Left renal pelvis (tissue), 4 donors: ENCODE measurements at regions not wholly inside any gene's neighbourhood (a gene's known extent, or its start where the extent isn't known, plus 50 kb on each side); places are given as distances from the start of the nearest gene placed in this dataset.
A peak's percentile ranks its signal among the peaks of the same experiment; 100 is the strongest.

Experiments
- DNase-seq, 4 donors: peaks; one replicate each; pipeline ENCODE4 v3.0.0-alpha.2; 2013; ENCODE audit warnings: low read depth in 4 of 4, low spot score in 3 of 4

DNA sequence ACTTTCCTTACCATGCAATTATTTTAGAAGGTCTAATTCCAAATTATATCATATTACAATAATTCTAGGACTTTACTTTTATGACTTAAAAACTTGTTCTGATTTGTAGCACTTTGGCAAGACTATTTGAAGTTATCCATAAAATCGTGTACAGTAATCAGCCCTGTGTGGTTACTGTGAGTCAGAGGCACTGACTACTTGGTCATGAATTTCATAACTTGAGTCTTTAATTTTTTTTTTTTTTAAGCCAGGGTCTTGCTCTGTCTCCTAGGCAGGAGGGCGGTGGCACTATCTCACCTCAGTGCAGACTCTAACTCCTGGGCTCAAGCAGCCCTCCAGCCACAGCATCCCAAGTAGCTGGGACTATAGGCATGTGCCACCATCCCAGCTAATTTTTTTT, 1319.2 kb upstream of the SLC10A2 start:
- DNase-seq: no peak

DNA sequence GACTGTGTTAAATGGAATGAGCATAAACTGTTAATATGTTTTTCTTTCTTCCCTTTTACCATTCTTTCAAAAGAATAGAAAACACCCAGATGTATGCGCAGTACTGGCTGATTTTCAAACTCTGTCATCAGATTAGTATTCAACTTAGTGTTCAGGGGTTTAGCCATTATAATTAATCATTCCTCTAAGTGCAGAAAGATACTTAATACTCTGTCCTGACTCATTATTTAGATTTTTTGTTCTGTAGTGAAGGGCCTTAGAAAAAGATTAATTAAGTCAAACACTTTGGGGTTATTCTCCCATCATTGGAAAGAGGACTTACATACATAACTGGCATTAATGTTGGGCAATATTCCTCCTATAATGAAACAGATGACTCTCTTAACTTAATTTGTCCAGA, 1316.7 kb upstream of the SLC10A2 start:
- no peak for DNase-seq

DNA sequence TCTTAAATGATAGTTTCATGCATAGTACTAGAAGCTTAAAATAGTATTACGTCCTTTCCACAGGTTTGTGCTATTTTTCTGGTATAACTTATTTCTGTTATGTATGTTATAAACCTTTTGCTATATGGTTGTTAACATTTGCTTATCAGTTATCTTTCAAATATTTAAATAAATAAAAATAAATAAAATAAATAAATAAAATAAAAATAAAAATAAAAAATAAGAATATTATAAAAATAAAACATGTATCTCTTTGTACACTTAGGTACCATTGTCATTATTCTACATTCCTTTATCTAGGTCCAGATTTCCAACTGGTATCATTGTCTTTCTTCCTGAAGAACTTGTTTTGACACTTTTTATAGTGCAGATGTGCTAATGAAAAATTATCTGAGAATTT, 1310.4 kb upstream of the SLC10A2 start:
- no peak for DNase-seq

DNA sequence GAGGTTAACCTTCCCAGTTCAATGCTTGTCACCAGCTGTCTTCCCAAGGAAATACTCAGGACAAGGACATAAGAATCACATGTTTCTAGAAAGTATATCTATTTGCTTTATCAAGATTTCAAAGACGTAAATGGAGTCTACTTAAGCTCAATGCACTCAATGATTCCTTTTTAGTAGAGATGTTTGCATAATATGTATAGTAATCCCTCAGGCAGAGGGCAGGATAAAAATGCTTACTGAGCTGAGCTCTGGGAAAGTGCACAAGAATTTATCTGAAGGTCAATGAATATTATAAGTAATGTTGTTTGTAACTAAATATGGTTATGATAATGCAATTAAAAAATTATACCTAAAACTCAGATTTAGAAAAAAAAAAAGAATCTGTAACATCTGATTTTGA, 1309.4 kb upstream of the SLC10A2 start:
- DNase-seq: no peak

DNA sequence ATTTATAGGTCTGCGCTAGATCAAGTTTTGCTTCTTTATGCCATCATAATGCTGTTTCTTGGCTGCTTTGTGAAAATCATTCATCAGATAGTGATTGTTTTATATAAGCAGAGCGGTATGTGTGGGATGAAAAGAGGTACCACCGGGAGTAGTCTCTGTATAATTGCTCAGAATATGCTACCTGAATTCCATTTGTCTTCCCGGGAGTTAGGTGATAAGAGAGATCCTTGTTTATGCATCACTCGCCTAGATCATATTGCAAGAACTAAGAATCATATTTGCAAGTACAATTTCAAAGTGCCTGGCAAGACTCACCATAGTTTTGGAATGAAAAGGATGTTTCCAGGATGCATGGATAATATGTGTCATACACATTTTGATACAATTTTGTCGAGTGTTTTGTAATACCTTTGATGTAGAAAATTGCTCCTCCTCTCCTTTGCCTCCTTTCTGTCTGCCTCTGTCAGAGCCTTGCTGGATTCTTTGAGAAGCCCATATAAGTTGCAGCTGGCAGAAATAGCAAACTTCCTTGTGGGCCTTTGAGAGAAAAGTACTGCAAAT, 1306.0 kb upstream of the SLC10A2 start:
- no peak for DNase-seq

DNA sequence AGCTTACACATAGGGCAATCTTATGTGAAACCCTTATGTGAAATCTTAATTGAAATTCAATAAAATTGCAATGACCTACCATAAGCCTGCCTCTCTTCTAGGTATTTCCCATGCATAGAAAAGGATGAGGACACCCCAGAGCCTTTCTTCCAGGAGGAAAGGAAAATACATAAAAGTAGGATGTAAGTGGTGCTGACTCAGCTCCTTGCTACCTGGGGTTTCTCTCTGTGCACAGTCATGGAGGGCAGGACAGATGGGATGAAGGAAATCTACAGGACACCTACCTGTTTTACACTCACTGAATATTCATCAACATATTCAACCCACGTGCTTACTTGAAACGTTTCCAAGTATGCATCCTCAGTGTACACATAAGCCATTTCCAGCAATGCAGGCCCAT, 1299.2 kb upstream of the SLC10A2 start:
- DNase-seq: no peak

DNA sequence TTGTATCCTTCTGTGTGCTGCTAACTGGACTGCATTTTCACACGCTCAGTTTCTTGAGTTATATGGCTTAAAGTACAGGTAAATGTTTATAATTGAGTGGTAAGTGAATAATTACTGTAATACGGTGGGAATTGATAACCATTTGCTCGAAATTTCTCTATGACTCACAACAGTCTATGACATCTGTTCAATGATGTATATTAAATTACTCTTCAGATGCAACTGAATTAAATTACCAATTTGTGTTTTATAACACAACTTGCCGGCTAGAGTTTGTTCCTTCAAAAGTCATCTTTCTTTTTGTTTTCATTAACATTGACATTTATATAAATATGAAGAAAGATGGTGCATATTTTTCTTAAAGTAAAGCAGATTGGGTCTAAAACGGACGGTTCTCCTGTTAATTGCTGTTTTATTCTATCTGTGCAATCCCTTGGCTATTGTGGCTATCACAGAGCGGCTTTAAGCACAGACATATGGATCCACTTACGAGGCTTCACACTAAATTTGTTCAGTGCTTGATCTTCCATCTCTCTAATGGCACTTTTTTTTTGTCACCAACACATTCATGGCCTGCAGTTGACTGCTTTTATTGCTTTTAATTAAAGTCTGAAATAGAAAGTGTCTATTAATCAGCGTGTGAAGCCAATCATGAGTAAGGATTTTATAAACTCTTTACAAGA, 1291.6 kb upstream of the SLC10A2 start:
- no peak for DNase-seq

DNA sequence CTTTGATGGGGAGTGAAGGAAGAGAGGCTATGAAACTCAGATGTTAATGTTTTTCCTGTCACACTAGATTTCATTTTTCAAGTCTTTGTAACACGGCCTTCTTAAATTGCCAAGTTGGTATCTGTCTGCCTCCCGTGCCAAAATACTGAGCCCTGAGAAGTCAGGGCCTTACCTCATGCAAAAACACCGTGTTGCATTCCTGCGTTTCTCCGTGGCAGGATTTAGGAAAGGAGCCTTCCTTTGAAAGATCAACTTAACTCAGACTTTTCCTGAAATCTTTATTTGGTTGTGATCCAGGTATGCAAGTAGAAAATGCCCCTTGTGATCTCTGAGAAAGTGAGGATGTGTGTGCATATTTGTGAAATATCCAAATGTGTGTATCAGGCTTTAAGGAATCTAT, 1291.0 kb upstream of the SLC10A2 start:
- no peak for DNase-seq

DNA sequence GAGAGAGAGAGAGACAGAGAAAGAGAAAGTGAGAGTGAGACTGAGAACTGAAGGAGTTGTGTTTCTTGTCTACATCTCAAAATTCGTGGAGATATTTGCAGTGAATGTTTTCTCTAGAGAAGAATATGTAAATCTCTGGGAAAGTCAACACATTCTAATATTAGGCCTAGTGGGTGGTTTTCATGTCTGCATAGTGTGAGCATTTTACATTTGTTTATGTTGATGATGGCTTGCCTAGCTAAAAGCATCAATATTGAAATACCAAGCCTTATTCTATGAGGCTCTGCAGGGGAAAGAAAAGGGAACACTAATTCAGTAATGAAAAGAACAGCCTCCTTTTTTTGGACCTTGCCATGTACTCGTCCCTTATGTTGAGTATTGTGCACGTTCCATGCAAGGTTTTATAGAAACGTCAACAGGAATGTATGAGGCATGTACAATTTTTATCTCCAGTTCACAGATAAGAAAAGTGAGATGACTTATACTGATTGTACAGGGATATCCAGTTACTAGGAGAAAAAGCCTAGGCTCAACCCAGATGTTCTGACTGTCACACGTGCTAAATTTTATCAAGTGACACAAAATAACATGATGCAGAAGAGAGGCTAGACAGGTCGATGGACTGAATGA, 1288.9 kb upstream of the SLC10A2 start:
- DNase-seq: no peak

DNA sequence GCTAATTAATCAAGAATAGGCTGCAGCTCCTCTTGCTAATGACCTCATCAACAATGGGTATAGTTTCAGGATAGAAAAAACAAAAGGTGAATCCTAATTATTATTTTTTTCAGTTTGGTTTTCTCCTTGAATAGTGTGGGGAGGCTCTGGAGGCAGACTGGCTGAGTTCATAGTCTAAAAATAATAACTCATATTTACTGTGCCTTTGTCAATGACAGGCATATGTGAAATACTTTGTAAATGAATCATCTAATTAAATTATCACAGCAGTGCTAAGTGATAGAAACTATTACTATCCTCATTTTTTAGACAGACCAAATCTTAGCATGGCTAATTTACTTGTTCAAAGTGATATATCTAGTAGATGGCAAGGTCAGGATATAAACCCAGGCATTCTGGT, 1261.0 kb upstream of the SLC10A2 start:
- no peak for DNase-seq

DNA sequence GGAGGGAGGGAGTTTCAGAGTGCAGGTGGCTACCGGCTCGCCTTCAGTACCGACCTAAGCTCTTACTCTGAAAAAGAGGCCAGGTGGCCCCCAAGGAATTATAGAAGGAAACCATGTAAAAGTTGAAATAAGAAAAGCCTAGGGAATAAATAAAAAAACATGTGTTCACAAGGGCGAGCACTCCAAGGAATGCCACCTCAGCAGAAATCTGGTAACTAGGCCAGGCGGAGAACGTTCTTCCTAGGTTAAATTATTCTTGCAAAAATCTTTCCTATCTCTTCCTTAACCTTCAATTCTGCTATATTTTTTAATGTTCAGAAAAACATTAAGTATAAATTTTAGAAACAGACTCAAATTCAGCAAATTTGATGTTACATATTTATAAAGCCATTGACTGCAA, 1260.3 kb upstream of the SLC10A2 start:
- DNase-seq: no peak

DNA sequence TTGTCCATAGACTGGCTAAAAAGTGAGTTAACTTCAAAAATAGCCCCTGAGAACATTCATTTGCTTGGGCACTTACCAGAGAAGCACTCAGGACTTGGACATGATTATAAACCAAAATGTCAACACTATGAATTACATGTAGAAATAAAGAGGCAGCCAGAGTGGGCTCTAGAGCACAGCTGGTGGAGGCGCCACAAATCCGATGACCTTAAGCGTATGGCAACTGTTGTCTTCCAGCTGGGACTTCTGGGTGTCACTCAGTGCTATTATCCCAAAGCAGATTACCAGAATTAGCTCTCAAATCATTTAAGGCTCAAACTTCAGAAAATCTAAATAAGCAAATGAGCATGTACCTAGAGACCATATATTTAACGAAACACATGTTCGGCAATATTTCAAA, 1255.5 kb upstream of the SLC10A2 start:
- DNase-seq: no peak

DNA sequence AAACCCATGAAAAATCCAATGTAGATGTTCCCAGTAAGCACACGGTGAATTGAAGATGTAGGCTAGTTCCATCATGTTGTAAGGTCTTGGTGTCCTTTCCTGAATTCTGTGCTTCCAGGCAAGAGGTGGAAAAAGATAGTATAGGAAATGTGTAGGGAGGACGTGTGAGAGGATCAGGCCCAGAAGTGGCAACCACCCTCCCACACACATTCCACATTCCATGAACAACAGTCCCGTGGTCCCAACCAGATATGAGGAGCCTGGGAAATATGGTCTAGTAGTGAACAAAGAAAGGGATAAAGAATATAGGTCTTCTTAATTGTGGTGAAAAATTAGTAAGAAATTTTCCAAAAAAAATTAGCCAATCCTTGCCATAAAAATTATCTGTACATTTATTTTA, 1254.2 kb upstream of the SLC10A2 start:
- DNase-seq: no peak

DNA sequence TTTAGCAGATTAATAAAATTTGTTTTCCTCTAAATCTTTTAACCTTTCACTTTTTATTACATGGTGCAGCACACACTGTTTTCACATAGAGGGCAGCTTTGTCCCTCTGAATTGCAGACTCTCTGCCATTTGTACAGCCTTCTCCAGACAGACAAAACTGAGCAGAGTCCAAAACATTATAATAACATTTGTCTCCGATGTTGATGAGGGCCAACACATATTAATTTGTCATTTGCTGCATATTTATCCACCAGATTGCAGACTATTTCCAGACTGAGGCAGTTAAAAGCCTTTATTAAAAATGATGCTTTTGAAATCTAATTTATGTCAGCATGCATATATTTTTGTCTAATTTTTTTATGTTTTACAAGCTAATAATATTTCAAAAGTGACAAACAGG, 1251.9 kb upstream of the SLC10A2 start:
- DNase-seq: peak; percentile 16 to 44 (median 33)

DNA sequence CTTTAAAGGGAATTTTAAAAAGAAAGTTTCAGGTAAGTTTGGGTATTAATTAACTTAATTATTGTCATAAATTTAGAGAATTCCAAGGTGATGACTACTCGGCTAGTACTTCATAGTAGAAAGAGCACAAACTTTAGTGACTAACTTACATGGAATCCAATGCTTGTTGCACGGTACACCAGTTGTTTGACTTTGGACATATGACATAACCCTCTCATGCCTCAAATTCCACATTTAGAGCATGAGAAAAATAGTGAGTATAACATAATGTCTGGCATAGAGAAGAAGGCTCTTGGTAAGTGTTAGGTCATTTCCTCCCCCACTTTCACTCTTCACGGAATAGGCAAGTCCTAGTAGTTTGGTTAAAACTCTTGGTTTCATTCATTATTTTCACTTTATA, 1249.4 kb upstream of the SLC10A2 start:
- DNase-seq: no peak

DNA sequence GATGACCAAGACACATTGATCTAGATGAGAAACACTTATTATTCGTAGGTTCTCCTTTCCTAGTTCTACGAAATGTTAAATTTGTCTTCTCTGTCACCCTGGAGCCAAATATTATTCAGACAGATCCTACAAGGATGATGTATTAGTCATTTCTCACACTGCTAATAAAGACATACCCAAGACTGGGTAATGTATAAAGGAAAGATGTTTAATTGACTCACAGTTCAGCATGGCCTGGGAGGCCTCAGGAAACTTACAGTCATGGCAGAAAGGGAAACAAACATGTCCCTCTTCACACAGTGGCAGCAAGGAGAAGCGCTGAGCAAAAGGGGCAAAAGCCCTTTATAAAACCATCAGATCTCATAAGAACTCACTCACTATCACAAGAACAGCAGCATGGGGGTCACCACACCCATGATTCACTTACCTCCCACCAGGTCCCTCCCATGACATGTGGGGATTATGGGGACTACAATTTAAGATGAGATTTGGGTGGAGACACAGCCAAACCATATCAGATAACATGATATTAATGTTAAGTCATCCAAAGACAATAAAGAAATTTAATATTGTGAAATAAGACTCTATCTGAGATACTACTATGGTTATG, 1248.8 kb upstream of the SLC10A2 start:
- DNase-seq: no peak

DNA sequence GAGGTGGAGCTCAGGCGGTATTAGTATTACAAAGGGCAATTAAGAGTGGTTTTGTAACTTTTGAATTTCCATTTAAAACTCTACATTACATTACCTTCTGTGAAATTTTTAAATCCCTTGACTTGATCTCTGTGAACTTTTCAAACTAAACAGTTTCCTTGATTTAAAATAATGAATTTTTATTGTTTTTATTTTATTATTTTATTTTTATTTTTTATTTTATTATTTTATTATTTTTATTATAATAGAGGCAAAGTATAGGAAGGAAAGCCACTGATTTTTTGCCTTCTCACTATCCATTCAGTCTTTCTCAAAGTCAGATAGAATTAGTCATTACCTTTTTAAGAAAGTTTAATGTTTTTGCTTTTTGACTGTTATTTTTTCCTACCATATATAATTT, 1248.1 kb upstream of the SLC10A2 start:
- no peak for DNase-seq

DNA sequence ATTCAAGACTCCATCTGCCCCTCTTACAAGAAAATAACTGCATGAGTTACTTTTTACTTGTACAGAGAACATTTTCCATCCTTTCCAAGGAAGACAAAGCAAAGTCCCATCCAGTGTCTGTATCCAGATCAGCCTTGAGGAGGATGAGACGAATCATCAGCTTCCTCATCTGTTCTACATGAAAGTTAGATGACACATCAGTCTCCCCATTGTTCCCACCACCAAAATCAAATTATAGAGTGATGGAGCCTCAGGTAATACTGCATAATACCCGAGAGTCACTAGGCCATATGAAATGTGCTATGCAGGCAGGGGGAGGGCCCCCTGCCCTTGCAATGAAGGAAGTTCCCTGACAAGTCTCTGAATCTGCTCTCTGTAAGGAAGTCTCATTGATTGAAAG, 1244.6 kb upstream of the SLC10A2 start:
- DNase-seq: no peak

DNA sequence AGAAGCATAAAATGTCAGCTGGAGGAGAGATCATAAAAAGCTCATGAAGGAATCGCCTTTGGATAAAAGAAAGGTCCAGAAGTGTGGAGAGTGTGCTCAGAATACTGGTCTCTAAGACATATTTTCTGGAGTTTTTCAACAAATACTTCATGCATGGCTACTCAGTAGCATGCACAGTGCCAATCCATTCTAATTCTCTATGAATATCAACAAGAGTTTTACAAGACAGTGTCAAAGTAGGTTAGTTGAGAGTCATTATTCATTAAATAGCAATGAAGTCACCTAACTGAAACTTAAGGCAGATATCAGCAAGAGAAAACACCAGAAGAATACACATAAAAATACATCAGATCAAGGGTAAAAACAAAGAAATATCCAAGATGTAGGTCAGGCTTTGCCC, 1243.2 kb upstream of the SLC10A2 start:
- DNase-seq: no peak

DNA sequence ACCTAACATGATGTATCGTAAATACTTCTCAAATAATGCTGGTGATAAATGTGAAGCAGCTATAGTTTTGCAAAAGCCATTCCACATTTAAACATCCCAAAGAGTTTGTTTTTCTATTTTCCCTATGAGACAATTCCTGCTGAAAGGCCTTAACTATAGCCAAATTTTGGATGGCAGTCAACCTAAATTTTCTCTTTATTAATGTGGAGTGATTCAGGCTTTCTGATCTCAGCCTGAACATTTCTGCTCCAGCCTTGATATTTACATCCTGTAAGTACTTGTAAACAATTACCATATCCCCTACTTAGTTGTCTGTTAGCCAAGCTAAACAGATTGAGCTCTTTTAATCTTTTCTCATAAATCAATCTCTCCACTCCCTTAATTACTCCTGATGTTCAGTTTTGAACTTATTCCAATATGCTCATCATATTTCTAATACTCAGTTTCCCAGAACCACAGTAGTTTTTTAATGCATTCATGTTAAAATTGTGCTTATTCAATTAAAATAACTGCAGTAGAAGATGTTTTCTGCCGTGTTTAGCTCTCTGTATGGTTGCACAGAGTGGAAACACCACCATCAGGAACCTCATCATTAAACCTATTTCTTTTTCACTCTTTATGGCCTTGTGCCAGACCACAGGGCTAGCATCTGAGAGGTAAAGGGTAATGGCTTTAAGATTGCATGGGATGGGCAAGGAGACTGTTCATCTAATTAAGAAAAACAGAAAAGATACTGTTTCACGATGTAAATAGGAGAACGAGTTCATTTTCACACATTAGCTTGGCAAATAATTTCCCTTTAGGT, 1235.2 kb upstream of the SLC10A2 start:
- no peak for DNase-seq

DNA sequence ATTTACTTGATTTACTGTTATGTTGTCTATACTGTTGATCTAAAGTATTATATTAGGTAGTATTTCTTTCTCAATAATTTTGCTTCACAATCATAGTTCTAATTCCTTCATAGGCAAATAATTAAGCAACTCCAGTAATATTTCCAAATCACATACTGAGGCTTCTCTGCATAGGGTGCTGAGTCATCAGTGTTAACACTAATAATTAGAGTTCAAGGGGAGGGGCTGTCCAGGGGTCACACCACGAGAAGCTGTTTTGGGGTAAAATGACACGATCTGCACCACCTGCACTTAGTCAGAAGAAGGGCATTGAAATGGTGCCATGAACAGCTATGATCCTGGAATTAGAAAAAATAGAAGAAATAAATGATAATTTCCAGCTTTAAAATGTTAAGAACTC, 1230.9 kb upstream of the SLC10A2 start:
- DNase-seq: no peak
